K562 (cell line): ENCODE measurements at regions not wholly inside any gene's neighbourhood (a gene's known extent, or its start where the extent isn't known, plus 50 kb on each side); places are given as distances from the start of the nearest gene placed in this dataset.

Experiments
- ATAC-seq: fragments of 200-7000 bp; cut with Tn5 transposase; 3 replicates; pipeline ENCODE4 v1.9.1; 2020; ENCODE audit warnings: moderate library complexity
- BruUV-seq: library from RNA; stranded (reverse); fragments of 400-500 nt; replicated peaks from 2 replicates; lab custom pipeline; 2021; lab: Mats Ljungman, UMichigan
- CTCF ChIA-PET: fragments of 300-600 bp; formaldehyde crosslinking; extraction: SDS; loops from one replicate; lab custom pipeline; 2021; ENCODE audit warnings: low intra/inter-chr PET ratio; lab: Yijun Ruan, JAX
- POLR2A ChIA-PET: fragments of 300-600, 350-650 bp; sonication (Branson Sonifier 250); formaldehyde crosslinking; extraction: SDS; loops from one replicate; lab custom pipeline; 2021; ENCODE audit warnings: antibody characterized with exemption, inconsistent platforms; lab: Yijun Ruan, JAX
- DNase-seq, 4 experiments: peaks; one replicate each; pipeline versions ENCODE4 v3.0.0 to v3.0.0-alpha.2; 2011 to 2018; ENCODE audit warnings: low spot score in 3 of 4, mixed read lengths in 3 of 4; ENCODE audit errors: extremely low read depth in 1 of 4
- FAIRE-seq: peaks from 2 replicates; lab custom pipeline; 2011; peaks lifted over from hg19 to GRCh38; lab: Jason Lieb, UNC
- H2AFZ ChIP-seq: 2 replicates; pipeline ENCODE4 v1.6.0; 2011; ENCODE audit warnings: low read depth, low read length, control low read depth, inconsistent platforms
- H3K27ac ChIP-seq: fragments of 200-600 bp; 3 replicates; pipeline ENCODE4 v1.8.0; 2011; ENCODE audit warnings: low read depth, mild to moderate bottlenecking, control low read depth, inconsistent platforms, low read length, moderate library complexity, mixed read lengths; ENCODE audit errors: extremely low read depth
- H3K27me3 ChIP-seq, 2 experiments: fragments of 300-600 bp in 1 of 2; 2 replicates in 1 of 2; 3 replicates in 1 of 2; pipeline versions ENCODE4 v1.6.0 to v1.8.0; 2011; ENCODE audit warnings: inconsistent platforms in 2 of 2, low read length in 2 of 2, mild to moderate bottlenecking in 1 of 2, mixed read lengths in 1 of 2, moderate library complexity in 1 of 2; ENCODE audit not compliant: control insufficient read depth in 2 of 2, insufficient read depth in 2 of 2
- H3K36me3 ChIP-seq: fragments of 300-600 bp; 3 replicates; pipeline ENCODE4 v1.8.0; 2011; ENCODE audit warnings: mild to moderate bottlenecking, low read length, inconsistent platforms; ENCODE audit not compliant: control insufficient read depth, insufficient read depth
- H3K4me1 ChIP-seq, 2 experiments: fragments of 200-600 bp in 1 of 2; replicated peaks in 1 of 2; 2 replicates in 1 of 2; 3 replicates in 1 of 2; pipeline versions ENCODE4 v1.5.1 to v1.8.0; 2011; ENCODE audit warnings: inconsistent platforms in 2 of 2, low read length in 2 of 2, mild to moderate bottlenecking in 1 of 2, mixed read lengths in 1 of 2, moderate library complexity in 1 of 2; ENCODE audit not compliant: control insufficient read depth in 2 of 2, insufficient read depth in 2 of 2
- H3K4me2 ChIP-seq: 2 replicates; pipeline ENCODE4 v1.6.1; 2011; ENCODE audit warnings: low read length, control low read depth, inconsistent platforms, mixed read lengths; ENCODE audit not compliant: insufficient read depth
- H3K4me3 ChIP-seq: fragments of 200-600 bp; sonication (generic), shearing (Covaris generic); 2 replicates; pipeline ENCODE4 v1.5.1; 2016; ENCODE audit warnings: control low read depth, inconsistent platforms
- H3K79me2 ChIP-seq: fragments of 200-600 bp; 3 replicates; pipeline ENCODE4 v1.8.0; 2011; ENCODE audit warnings: low read length, inconsistent platforms; ENCODE audit not compliant: control insufficient read depth, insufficient read depth
- H3K9ac ChIP-seq, 2 experiments: 2 replicates each; pipeline versions ENCODE4 v1.6.0 to v1.6.1; 2011; ENCODE audit warnings: low read depth in 2 of 2, low read length in 2 of 2, control low read depth in 1 of 2, inconsistent platforms in 1 of 2, mild to moderate bottlenecking in 1 of 2, mixed read lengths in 1 of 2; ENCODE audit not compliant: insufficient read depth in 1 of 2
- H3K9me1 ChIP-seq: one replicate; pipeline ENCODE4 v1.6.0; 2011; ENCODE audit warnings: inconsistent platforms, mild to moderate bottlenecking, low read length, moderate library complexity; ENCODE audit not compliant: control insufficient read depth, insufficient read depth
- H3K9me3 ChIP-seq: replicated peaks from 2 replicates; pipeline ENCODE4 v1.5.1; 2011; ENCODE audit warnings: low read depth, low read length, inconsistent platforms; ENCODE audit not compliant: control insufficient read depth, insufficient read depth
- H4K20me1 ChIP-seq: replicated peaks from 2 replicates; pipeline ENCODE4 v1.6.1; 2011; ENCODE audit warnings: low read length, inconsistent platforms, mixed read lengths; ENCODE audit not compliant: control insufficient read depth, insufficient read depth
- ADNP ChIP-seq: fragments of 200-800 bp; sonication (Bioruptor generic); IDR thresholded peaks from 2 replicates; pipeline ENCODE4 v1.6.1; 2016; ENCODE audit warnings: missing genetic modification characterization, missing compliant biosample characterization
- FOXK2 ChIP-seq, 2 experiments: fragments of 450-650 bp; IDR thresholded peaks in 1 of 2; conservative IDR thresholded peaks in 1 of 2; 2 replicates each; pipeline ENCODE4 v1.6.1; 2016; ENCODE audit warnings: low read depth in 2 of 2, mild to moderate bottlenecking in 1 of 2
- GTF2A2 ChIP-seq: IDR thresholded peaks from 2 replicates; pipeline ENCODE4 v1.6.1; 2016; ENCODE audit warnings: mild to moderate bottlenecking, missing genetic modification characterization, missing compliant biosample characterization
- HNRNPK ChIP-seq: fragments of 200-400 bp; formaldehyde crosslinking; IDR thresholded peaks from one replicate; pipeline ENCODE4 v1.6.1; 2018; ENCODE audit warnings: mild to moderate bottlenecking, low read depth, low read length; ENCODE audit not compliant: poor library complexity, severe bottlenecking
- MTF1 ChIP-seq: fragments of 250-450 bp; sonication (Bioruptor Pico); IDR thresholded peaks from 2 replicates; pipeline ENCODE4 v1.9.0; 2021; ENCODE audit warnings: moderate library complexity, mild to moderate bottlenecking, inconsistent platforms, borderline replicate concordance
- RBM22 ChIP-seq: fragments of 200-400 bp; formaldehyde crosslinking; IDR thresholded peaks from 2 replicates; pipeline ENCODE4 v1.6.1; 2018; ENCODE audit warnings: low read length, low read depth; ENCODE audit not compliant: poor library complexity, severe bottlenecking
- ZEB2 ChIP-seq: fragments of 450-650 bp; IDR thresholded peaks from 2 replicates; pipeline ENCODE4 v1.6.1; 2016
- WGBS: fragments of 100-300 bp; shearing (Covaris generic); methylation state at CpG from one replicate; pipeline ENCODE4 v1.1.6; 2016; ENCODE audit warnings: low coverage, mixed read lengths; ENCODE audit not compliant: insufficient coverage; ENCODE audit errors: missing lambda C conversion rate; 5-methylcytosine and 5-hydroxymethylcytosine counted together
- in situ Hi-C: fragments of 300-500 bp; cut with MboI; formaldehyde crosslinking; loops from 4 replicates; pipeline ENCODE4 v1.15.0; 2018; ENCODE audit warnings: inconsistent platforms, mixed read lengths
- intact Hi-C: fragments of 100-400 bp; cut with micrococcal nuclease; formaldehyde crosslinking; loops from 2 replicates; pipeline ENCODE4 v1.14.2; 2022
- TF ChIP-seq, protein P1 (sequence below): sonication (generic); formaldehyde crosslinking; IDR thresholded peaks from 2 replicates; pipeline ENCODE4 v1.8.0; 2022; ENCODE audit warnings: missing genetic modification reagents, mild to moderate bottlenecking, borderline replicate concordance
- TF ChIP-seq, protein P2 (sequence below): fragments of 250-450 bp; sonication (Bioruptor Pico); IDR thresholded peaks from 2 replicates; pipeline ENCODE4 v1.5.0; 2021
- TF ChIP-seq, protein P3 (sequence below): fragments of 250-450 bp; sonication (Bioruptor Pico); IDR thresholded peaks from 2 replicates; pipeline ENCODE4 v1.8.0; 2022; ENCODE audit warnings: inconsistent platforms, mild to moderate bottlenecking, moderate library complexity, borderline replicate concordance

DNA sequence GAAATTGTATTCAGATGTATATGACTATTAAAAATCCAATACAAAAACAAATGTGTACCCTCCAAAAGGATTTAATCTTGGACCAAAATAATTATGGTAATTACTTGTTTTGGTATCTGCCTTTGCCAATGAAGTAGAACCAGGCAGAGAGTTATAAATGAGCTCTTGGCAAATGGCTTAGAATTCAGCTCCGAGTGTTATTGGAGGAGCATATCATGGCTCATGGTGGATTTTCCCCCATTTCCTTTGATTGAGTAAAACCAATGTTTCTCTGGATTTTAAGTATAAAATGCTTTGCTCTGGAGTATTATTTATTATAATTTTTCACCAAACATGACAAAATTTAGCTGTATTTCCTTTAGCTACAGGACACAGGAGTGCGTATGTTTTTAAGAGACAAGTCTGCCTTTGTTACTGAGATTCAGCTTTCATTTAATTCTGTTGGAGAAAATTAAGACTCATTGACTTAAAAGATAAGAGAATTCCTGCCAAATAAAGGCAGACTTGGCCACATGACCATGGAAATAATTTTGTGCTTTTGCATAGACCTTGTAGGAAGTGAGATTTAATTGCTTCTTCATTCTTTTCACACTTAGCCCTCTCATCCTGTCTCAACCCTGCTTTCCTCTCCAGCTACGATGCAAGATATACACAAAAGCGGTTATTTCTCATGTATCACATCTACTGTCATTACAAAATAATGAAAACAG, 281.0 kb upstream of the SOX11 start:
- Histone ChIP-seq H3K4me2 (no peak overlapping the region), H3K27ac (no peak overlapping the region), H3K9me1 (no peaks in the 10 kb centered on the region), H3K4me1 (no peaks in the 10 kb centered on the region), H4K20me1 (no peaks in the 10 kb centered on the region), H3K9ac (no peak overlapping the region), H3K9me3 (no peaks in the 10 kb centered on the region), H2AFZ (no peak overlapping the region)
- POLR2A ChIA-PET, result no interaction called here
- in situ Hi-C loops (no loop called here), intact Hi-C loops (no loop called here)
- FAIRE-seq (no peak), ATAC-seq (no peak)
- CTCF ChIA-PET, result no interaction called here
- no peak for TF ChIP-seq MTF1 (CRISPR knock-in tag)
- TF ChIP-seq, all 486 proteins: peak for 0
- Histone ChIP-seq H3K4me3 (no peak overlapping the region), H3K27me3 (no peaks in the 10 kb centered on the region), H3K79me2 (no peaks in the 10 kb centered on the region), H3K36me3 (no peaks in the 10 kb centered on the region)
- 0% methylated on average over 4 of the region's 4 CpGs for WGBS
- no peak for DNase-seq
- no TSS peak for BruUV-seq

DNA sequence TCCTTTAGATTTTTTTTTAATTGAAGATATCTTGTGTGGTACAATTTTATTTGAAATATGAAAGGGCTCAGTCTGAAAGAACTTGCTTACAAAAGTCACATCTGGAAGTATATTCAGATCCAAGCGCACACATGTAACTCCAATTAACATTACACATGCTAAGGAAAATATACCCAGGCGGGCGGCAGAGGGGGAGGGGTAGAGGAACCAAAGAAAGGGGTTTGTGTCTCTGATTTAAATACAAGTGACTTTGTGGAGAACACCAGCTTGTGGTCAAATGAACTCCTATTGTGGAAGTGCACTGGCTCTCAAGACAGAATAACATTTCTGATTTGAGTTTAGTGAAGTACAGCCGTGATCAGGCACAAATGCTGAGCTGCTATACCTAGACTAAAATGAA, 280.2 kb upstream of the SOX11 start:
- Histone ChIP-seq H3K4me2 (no peak overlapping the region), H3K36me3 (no peaks in the 10 kb centered on the region), H3K79me2 (no peaks in the 10 kb centered on the region), H2AFZ (no peak overlapping the region), H3K27me3 (no peaks in the 10 kb centered on the region), H3K4me1 (no peaks in the 10 kb centered on the region), H3K27ac (no peak overlapping the region), H3K9ac (no peak overlapping the region), H3K9me3 (no peaks in the 10 kb centered on the region), H4K20me1 (no peaks in the 10 kb centered on the region), H3K9me1 (no peaks in the 10 kb centered on the region), H3K4me3 (no peak overlapping the region)
- in situ Hi-C loops, result no loop called here
- WGBS, result 2% methylated on average over 4 of the region's 4 CpGs
- intact Hi-C loops, result no loop called here
- FAIRE-seq (no peak), DNase-seq (no peak), ATAC-seq (no peak)
- BruUV-seq, result no TSS peak
- ChIA-PET CTCF (no interaction called here), POLR2A (no interaction called here)
- TF ChIP-seq ZEB2 (no peak), GTF2A2 (tag) (no peak), RBM22 (no peak), FOXK2 (conservative IDR thresholded peaks at IDR 0.05 in 1 of 2, IDR thresholded peaks at IDR 0.05 in 1 of 2; ENCODE audit: low read depth in 2 of 2) (no peak), ADNP (tag) (no peak), HNRNPK (no peak)
- TF ChIP-seq, protein P1, sequence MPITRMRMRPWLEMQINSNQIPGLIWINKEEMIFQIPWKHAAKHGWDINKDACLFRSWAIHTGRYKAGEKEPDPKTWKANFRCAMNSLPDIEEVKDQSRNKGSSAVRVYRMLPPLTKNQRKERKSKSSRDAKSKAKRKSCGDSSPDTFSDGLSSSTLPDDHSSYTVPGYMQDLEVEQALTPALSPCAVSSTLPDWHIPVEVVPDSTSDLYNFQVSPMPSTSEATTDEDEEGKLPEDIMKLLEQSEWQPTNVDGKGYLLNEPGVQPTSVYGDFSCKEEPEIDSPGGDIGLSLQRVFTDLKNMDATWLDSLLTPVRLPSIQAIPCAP (CRISPR knock-in tag), result no peak
- TF ChIP-seq, protein P2, sequence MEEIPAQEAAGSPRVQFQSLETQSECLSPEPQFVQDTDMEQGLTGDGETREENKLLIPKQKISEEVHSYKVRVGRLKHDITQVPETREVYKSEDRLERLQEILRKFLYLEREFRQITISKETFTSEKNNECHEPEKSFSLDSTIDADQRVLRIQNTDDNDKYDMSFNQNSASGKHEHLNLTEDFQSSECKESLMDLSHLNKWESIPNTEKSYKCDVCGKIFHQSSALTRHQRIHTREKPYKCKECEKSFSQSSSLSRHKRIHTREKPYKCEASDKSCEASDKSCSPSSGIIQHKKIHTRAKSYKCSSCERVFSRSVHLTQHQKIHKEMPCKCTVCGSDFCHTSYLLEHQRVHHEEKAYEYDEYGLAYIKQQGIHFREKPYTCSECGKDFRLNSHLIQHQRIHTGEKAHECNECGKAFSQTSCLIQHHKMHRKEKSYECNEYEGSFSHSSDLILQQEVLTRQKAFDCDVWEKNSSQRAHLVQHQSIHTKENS, result no peak
- TF ChIP-seq, protein P3, sequence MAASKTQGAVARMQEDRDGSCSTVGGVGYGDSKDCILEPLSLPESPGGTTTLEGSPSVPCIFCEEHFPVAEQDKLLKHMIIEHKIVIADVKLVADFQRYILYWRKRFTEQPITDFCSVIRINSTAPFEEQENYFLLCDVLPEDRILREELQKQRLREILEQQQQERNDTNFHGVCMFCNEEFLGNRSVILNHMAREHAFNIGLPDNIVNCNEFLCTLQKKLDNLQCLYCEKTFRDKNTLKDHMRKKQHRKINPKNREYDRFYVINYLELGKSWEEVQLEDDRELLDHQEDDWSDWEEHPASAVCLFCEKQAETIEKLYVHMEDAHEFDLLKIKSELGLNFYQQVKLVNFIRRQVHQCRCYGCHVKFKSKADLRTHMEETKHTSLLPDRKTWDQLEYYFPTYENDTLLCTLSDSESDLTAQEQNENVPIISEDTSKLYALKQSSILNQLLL (CRISPR knock-in tag), result no peak
